Activated CD8-positive, alpha-beta memory T cell treated with anti-CD3 and anti-CD28 coated beads, Interleukin-2, amount 50 U/mL, for 1 hour (primary cell): ENCODE measurements at regions not wholly inside any gene's neighbourhood (a gene's known extent, or its start where the extent isn't known, plus 50 kb on each side); places are given as distances from the start of the nearest gene placed in this dataset.
"Not testable (repeated sequence)": the region's sequence is repeated elsewhere in the genome, so short reads cannot be mapped to it uniquely, and the experiment has no call there.

Experiments used
- DNase-seq: peaks from one replicate; pipeline ENCODE4 v3.0.0-alpha.2; 2020; ENCODE audit errors: extremely low read depth

- not testable (repeated sequence) for DNase-seq
Measured at GRCh38 chr5:154588833-154589425, 110.9 kb upstream of the HAND1 start.

- no peak for DNase-seq
Measured at GRCh38 chr5:154588091-154588774, 110.2 kb upstream of the HAND1 start.

DNA sequence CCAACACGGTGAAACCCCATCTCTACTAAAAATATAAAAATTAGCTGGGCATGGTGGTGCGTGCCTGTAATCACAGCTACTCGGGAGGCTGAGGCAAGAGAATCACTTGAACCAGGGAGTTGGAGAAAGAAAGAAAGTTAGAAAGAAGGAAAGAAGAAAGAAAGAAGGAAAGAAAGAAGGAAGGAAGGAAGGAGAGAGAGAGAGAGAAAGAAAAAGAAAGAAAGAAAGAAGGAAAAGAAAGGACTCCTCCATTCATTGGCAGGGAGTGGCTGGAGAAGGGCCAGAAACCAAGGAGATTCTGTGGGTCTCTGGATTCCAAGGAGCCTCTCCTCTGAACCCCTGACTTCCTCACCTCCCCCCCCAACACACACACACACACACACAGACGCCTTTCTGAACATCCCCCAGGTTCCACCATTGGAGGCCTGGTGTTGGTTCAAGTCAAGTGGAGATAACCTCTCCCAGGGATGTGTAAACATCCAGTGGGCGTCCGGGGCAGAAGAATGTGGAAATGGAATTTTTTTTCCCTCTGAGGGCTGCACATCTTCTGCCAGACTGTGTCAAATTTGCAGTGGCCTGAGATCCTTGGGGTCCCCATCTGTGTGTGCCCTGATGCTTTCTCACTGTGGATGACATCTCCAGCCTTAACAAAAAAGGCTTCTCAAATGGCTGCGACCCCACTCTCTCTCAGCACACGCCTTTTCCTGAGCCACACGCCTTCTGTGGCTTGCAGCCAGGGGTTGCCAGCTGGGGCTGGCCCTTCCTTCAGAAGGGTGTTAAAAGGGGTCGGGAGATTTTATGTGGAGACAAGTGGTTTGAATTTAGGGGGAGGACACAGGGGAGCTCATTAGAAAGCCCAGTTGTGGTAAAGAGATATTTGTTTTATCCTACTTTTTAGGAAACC lies 109.3 kb upstream of the HAND1 start:
- no peak for DNase-seq

- no peak for DNase-seq
Measured at GRCh38 chr5:154583671-154584177, 105.7 kb upstream of the HAND1 start.

DNA sequence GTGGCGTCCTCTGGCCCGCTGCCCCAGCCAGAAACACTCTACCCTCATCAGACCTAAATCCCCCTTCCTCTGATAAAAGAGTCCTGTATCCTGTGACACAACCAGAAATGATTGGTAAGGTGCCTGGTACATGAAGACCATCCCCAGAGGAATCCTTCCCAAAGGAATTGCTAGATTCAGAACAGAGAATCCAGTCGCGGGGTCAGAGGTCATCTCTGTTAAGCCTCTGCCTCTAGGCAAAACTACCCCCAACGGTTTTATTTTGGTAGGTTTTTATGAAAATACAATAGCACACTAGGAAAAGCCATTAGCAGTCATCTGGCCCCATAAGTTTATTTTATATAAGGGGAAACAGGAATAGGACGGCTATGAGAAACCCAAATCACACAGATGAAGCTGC lies 102.4 kb upstream of the HAND1 start:
- DNase-seq, result no peak

DNA sequence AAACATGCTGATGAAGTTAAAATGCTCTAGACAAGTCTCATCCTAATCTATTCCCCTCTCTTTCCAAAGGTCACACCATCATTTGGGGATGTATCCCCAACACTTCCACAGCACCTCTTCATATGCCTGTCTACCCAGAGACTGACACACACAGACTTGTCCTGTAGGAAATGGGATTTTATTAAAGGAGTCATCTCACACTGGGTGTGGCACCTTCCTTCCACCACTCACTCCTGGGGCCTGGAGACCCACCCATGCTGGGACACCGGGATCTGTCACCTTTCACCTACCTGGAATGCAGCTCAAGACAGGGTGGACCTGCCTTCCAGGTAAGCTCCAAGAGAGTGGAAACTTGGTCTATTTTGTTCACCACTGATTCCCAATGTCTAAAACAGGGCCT lies 99.4 kb upstream of the HAND1 start:
- DNase-seq, result no peak

- DNase-seq, result no peak
Measured at GRCh38 chr5:154576429-154576806, 98.4 kb upstream of the HAND1 start.

DNA sequence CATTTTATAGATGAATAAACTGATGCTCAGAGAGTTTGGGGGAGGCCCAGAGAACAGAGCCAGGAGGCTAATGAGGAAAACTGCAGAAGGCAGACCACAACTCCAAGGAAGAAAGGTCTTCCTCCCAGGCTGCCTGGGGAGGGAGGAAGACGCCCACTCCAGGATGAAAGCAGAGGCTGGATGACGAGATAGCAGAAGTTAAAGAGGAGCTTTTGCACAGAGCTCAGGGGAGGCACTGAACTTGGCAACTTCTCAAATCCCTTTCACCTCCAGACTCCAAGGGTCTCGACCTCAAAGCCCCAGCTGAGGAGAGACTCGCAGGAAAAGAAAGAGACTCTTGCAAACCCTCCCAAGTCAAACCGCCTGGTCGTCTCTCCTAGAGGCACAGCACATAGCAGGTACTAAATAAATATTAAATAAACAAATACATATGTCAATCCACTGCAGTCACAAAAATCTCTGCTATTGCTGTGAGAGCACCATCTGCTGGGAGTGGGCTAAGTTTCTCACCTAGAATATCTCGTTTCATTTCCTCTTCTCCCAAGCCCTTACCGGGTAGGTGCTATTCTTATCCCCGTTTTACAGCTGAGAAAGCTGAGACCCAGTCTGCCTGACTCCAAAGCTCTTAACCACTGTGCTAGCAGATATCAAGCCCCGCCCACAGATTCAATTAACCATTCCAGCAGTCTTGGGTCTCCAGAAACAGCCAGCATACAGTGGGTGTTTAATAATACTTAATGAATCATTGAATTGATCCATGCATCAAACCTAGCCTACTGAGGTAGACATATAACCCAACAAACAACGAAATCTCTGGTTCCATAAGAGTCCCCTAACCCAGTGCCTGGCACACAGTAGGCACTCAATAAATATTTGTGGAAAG lies 97.8 kb upstream of the HAND1 start:
- DNase-seq, result no peak

- DNase-seq, result no peak
Measured at GRCh38 chr5:154573011-154573410, 95.0 kb upstream of the HAND1 start.

- no peak for DNase-seq
Measured at GRCh38 chr5:154571325-154572035, 93.5 kb upstream of the HAND1 start.

- no peak for DNase-seq
Measured at GRCh38 chr5:154570572-154571324, 92.7 kb upstream of the HAND1 start.

- DNase-seq, result no peak
Measured at GRCh38 chr5:154568589-154568988, 90.6 kb upstream of the HAND1 start.

DNA sequence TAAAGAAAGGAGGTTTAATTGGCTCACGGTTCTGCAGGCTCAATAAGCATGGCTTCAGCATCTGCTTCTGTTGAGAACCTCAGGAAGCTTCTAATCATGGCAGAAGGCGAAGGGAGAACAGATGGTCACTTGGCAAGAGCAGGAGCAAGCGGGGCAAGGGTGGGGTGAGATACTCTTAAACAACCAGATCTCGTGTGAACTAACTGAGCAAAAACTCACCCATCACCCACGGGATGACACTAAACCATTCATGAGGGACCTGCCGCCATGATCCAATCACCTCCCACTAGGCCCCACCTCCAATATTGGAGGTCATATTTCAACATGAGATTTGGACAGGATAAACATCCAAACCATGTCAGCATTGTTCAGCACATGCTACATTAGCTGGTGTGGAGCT lies 89.1 kb upstream of the HAND1 start:
- DNase-seq, result no peak

GRCh38 chr5:154566146-154566680 lies 88.2 kb upstream of the HAND1 start:
- DNase-seq, result no peak

GRCh38 chr5:154565123-154565522 lies 87.1 kb upstream of the HAND1 start:
- DNase-seq, result no peak

DNA sequence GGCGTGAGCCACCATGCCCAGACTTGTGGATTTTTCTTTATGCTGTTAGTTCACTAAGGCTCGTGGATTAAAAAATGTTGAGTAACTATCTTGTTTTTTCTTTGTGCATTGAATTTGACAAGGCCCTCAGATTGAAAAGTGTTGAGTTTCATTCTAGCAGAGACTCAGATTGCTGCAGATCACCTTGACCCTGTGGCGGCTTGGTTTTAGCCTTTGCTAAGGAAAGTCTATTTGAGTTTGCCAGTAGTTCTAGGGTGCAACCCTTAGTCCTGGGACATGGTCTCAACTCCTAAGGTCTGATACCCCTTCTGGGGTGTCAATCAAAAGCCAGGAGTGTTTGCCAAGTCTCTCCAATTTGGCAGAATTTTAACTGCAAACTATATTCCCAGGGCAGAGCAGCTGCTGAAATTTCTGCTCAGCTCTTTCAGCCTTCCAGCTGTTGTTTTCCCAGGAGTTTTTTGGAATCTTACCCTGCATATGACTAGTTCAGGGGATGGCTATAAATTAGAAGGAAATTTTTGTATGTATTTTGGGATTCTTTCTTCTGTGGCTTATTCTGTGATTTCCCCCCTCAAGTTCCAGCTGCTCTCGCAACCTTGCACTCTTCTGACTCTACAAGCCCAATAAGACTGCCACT lies 84.3 kb upstream of the HAND1 start:
- DNase-seq, result no peak

DNA sequence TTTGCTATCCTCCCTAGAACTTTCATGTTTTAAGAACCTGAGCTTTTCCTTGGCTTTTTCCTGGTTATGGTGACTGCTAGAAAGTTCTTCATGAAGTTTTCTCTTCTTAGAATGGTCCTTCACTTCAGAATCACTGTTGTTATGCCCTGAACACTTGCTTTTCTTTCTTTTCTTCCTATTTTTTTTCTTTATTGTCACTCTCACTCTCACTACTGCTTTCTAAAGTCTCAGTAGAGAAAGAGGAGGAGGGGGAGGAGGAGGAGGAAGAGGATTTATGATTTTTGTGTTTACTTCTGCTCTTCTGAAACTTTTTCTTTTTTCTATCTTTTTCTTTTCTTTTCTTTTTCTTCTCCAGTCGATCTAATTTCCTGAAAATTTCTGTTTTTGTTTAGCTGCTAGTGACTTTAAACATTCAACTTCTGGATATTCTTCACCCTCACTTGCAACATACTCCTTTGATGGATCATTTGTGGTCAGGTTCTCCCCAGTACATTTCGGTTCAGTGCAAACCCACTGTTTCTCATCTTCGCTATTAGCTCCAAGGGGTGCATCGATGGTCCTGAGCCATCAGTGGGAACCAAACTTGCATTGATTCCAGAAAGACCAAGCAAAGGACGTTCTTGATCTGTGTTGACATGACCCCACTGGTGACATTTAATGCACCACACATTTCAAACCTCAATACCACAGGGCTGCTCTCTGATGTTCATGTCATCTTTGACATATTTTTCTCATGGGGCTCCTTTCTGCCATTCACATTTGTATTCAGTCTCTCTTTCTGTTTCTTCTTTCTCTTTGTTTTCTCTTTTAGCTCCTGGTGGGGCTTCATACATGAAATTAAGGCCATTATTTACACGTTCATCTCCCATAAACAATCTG lies 81.6 kb upstream of the HAND1 start:
- no peak for DNase-seq

- no peak for DNase-seq
Measured at GRCh38 chr5:154557548-154557947, 79.5 kb upstream of the HAND1 start.
